ENCODE measurements at regions not wholly inside any gene's neighbourhood (a gene's known extent, or its start where the extent isn't known, plus 50 kb on each side); places are given as distances from the start of the nearest gene placed in this dataset.

GRCh38 chr3:180420804-180421203, 181.2 kb upstream of the TTC14 start:
- no peak for TF ChIP-seq POLR2A (IDR thresholded peaks at IDR 0.05)
- TF ChIP-seq CTCF (IDR thresholded peaks at IDR 0.05) = no peak
